ENCODE measurements at regions not wholly inside any gene's neighbourhood (a gene's known extent, or its start where the extent isn't known, plus 50 kb on each side); places are given as distances from the start of the nearest gene placed in this dataset.

DNA sequence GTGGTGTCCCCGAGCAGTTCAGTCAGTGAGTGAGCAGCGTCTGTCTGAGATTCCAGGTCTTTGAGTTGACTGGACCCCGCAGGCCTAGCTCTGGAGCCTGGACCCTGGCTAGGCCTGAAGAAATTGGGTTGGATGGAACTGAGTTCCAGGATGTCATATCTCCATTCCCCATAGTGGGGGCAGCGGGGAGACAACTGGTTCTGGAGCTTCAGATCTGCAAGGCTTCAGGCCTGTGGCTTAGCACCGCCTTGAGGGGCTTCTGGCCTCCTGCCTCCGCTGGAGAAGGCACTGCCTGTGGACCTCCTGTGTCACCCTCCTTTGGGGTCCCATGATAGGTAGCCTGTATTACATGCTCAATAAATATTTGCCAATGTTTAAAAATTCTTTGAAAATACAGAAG is 288.4 kb upstream of the ID2 start:
- TF ChIP-seq, protein P1, sequence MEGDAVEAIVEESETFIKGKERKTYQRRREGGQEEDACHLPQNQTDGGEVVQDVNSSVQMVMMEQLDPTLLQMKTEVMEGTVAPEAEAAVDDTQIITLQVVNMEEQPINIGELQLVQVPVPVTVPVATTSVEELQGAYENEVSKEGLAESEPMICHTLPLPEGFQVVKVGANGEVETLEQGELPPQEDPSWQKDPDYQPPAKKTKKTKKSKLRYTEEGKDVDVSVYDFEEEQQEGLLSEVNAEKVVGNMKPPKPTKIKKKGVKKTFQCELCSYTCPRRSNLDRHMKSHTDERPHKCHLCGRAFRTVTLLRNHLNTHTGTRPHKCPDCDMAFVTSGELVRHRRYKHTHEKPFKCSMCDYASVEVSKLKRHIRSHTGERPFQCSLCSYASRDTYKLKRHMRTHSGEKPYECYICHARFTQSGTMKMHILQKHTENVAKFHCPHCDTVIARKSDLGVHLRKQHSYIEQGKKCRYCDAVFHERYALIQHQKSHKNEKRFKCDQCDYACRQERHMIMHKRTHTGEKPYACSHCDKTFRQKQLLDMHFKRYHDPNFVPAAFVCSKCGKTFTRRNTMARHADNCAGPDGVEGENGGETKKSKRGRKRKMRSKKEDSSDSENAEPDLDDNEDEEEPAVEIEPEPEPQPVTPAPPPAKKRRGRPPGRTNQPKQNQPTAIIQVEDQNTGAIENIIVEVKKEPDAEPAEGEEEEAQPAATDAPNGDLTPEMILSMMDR (IDR thresholded peaks at IDR 0.05 in 4 of 5, conservative IDR thresholded peaks at IDR 0.05 in 1 of 5), result no peak
- no peak for TF ChIP-seq POLR2A (IDR thresholded peaks at IDR 0.05)
- no peaks in the 10 kb centered on the region for H3K27me3 ChIP-seq
- ATAC-seq, result no peak
- in situ Hi-C loops (cut with MboI; ENCODE audit: low sequenced_read_pairs in 4 of 4), result no loop called here
- no peak for DNase-seq
- H3K27ac ChIP-seq, result no peak overlapping the region
- no peak overlapping the region for H3K4me3 ChIP-seq
- no peaks in the 10 kb centered on the region for H3K9me3 ChIP-seq
- H3K36me3 ChIP-seq, result no peaks in the 10 kb centered on the region
- H3K4me1 ChIP-seq, result no peaks in the 10 kb centered on the region
- intact Hi-C loops (cut with DNase I; ENCODE audit: low total_unique reads), result no loop called here

DNA sequence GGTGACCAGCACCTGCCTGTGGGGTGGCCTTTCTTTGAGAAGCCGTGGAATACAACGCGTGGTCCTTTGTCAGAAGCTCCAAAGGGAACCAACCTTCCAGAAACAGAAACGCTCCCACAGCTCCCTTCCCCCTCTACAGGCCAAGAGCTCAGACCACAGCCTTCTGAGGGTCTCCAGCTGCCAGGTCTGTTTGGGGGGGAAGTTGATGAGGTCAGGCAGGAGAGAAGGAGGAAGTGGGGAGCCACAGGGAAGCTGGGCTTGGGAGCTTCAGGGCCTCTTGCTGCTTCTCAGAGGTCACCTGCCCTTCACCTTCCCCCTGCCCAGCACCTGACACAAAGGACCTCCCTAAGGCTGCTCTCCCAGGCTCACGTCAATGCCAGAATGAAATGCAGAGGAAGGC is 287.7 kb upstream of the ID2 start:
- Histone ChIP-seq H3K27me3 (no peaks in the 10 kb centered on the region), H3K4me3 (no peak overlapping the region), H3K27ac (no peak overlapping the region), H3K36me3 (no peaks in the 10 kb centered on the region), H3K4me1 (no peaks in the 10 kb centered on the region), H3K9me3 (no peaks in the 10 kb centered on the region)
- ATAC-seq (no peak), DNase-seq (no peak)
- in situ Hi-C loops (cut with MboI; ENCODE audit: low sequenced_read_pairs in 4 of 4) (no loop called here), intact Hi-C loops (cut with DNase I; ENCODE audit: low total_unique reads) (no loop called here)
- TF ChIP-seq, protein P1 (IDR thresholded peaks at IDR 0.05 in 4 of 5, conservative IDR thresholded peaks at IDR 0.05 in 1 of 5), result no peak
- no peak for TF ChIP-seq POLR2A (IDR thresholded peaks at IDR 0.05)

GRCh38 chr2:8394569-8395359 is 287.1 kb upstream of the ID2 start:
- DNase-seq, result no peak
- no peaks in the 10 kb centered on the region for H3K27me3 ChIP-seq
- no peak overlapping the region for H3K27ac ChIP-seq
- no peak for TF ChIP-seq POLR2A (IDR thresholded peaks at IDR 0.05)
- TF ChIP-seq, protein P1 (IDR thresholded peaks at IDR 0.05 in 4 of 5, conservative IDR thresholded peaks at IDR 0.05 in 1 of 5), result no peak
- intact Hi-C loops (cut with DNase I; ENCODE audit: low total_unique reads) (no loop called here), in situ Hi-C loops (cut with MboI; ENCODE audit: low sequenced_read_pairs in 4 of 4) (no loop called here)
- no peaks in the 10 kb centered on the region for H3K4me1 ChIP-seq
- no peak for ATAC-seq
- H3K36me3 ChIP-seq, result no peaks in the 10 kb centered on the region
- H3K9me3 ChIP-seq, result no peaks in the 10 kb centered on the region
- H3K4me3 ChIP-seq, result no peak overlapping the region

GRCh38 chr2:8395718-8396117 is 286.1 kb upstream of the ID2 start:
- no peaks in the 10 kb centered on the region for H3K4me1 ChIP-seq
- DNase-seq, result no peak
- in situ Hi-C loops (cut with MboI; ENCODE audit: low sequenced_read_pairs in 4 of 4) (no loop called here), intact Hi-C loops (cut with DNase I; ENCODE audit: low total_unique reads) (no loop called here)
- no peaks in the 10 kb centered on the region for H3K36me3 ChIP-seq
- H3K27ac ChIP-seq, result no peak overlapping the region
- H3K9me3 ChIP-seq, result no peaks in the 10 kb centered on the region
- no peak for ATAC-seq
- TF ChIP-seq, protein P1 (IDR thresholded peaks at IDR 0.05 in 4 of 5, conservative IDR thresholded peaks at IDR 0.05 in 1 of 5), result no peak
- no peak for TF ChIP-seq POLR2A (IDR thresholded peaks at IDR 0.05)
- H3K4me3 ChIP-seq, result no peak overlapping the region
- H3K27me3 ChIP-seq, result no peaks in the 10 kb centered on the region
